ENCODE measurements at regions not wholly inside any gene's neighbourhood (a gene's known extent, or its start where the extent isn't known, plus 50 kb on each side); places are given as distances from the start of the nearest gene placed in this dataset.

- no peak overlapping the region for H3K4me3 ChIP-seq (replicated peaks; ENCODE audit: low read depth, low read length)
- no peak for TF ChIP-seq CTCF (IDR thresholded peaks at IDR 0.05; ENCODE audit: low read depth, low read length, missing control alignments)
- no peak for DNase-seq (ENCODE audit: extremely low read depth, low read depth)
Measured at GRCh38 chr10:112025228-112025627, 158.3 kb downstream of the GPAM start.

- no peak overlapping the region for H3K4me3 ChIP-seq (replicated peaks; ENCODE audit: low read depth, low read length)
- no peak for TF ChIP-seq CTCF (IDR thresholded peaks at IDR 0.05; ENCODE audit: low read depth, low read length, missing control alignments)
- no peak for DNase-seq (ENCODE audit: extremely low read depth, low read depth)
Measured at GRCh38 chr10:112026438-112026837, 157.1 kb downstream of the GPAM start.

- no peak for DNase-seq (ENCODE audit: extremely low read depth, low read depth)
- no peak for TF ChIP-seq CTCF (IDR thresholded peaks at IDR 0.05; ENCODE audit: low read depth, low read length, missing control alignments)
Measured at GRCh38 chr10:112027731-112028280, 155.8 kb downstream of the GPAM start.

GRCh38 chr10:112030431-112030830 is 153.1 kb downstream of the GPAM start:
- TF ChIP-seq CTCF (IDR thresholded peaks at IDR 0.05; ENCODE audit: low read depth, low read length, missing control alignments): no peak
- H3K4me3 ChIP-seq (replicated peaks; ENCODE audit: low read depth, low read length): no peak overlapping the region
- DNase-seq (ENCODE audit: extremely low read depth, low read depth): no peak

More at GRCh38 chr10:112027731-112028280, 155.8 kb downstream of the GPAM start:
- H3K4me3 ChIP-seq (replicated peaks; ENCODE audit: low read depth, low read length): no peak overlapping the region

GRCh38 chr10:112039823-112040222 is 143.7 kb downstream of the GPAM start:
- DNase-seq (ENCODE audit: extremely low read depth, low read depth): no peak
- TF ChIP-seq CTCF (IDR thresholded peaks at IDR 0.05; ENCODE audit: low read depth, low read length, missing control alignments): no peak
- H3K4me3 ChIP-seq (replicated peaks; ENCODE audit: low read depth, low read length): no peak overlapping the region

- TF ChIP-seq CTCF (IDR thresholded peaks at IDR 0.05; ENCODE audit: low read depth, low read length, missing control alignments): no peak
- no peak for DNase-seq (ENCODE audit: extremely low read depth, low read depth)
- no peak overlapping the region for H3K4me3 ChIP-seq (replicated peaks; ENCODE audit: low read depth, low read length)
Measured at GRCh38 chr10:112040696-112041095, 142.9 kb downstream of the GPAM start.

- DNase-seq (ENCODE audit: extremely low read depth, low read depth): no peak
- H3K4me3 ChIP-seq (replicated peaks; ENCODE audit: low read depth, low read length): no peak overlapping the region
- no peak for TF ChIP-seq CTCF (IDR thresholded peaks at IDR 0.05; ENCODE audit: low read depth, low read length, missing control alignments)
Measured at GRCh38 chr10:112045938-112046337, 137.6 kb downstream of the GPAM start.
